WTC11 (cell line): ENCODE measurements at regions not wholly inside any gene's neighbourhood (a gene's known extent, or its start where the extent isn't known, plus 50 kb on each side); places are given as distances from the start of the nearest gene placed in this dataset.

Experiments used
- ATAC-seq: fragments of 200-7000 bp; cut with Tn5 transposase; 2 replicates; pipeline ENCODE4 v1.10.0; 2021; ENCODE audit warnings: mild to moderate bottlenecking, moderate library complexity
- CTCF ChIA-PET: fragments of 300-600 bp; sonication (Branson Sonifier 250); formaldehyde crosslinking; loops from one replicate; lab custom pipeline; 2021; ENCODE audit warnings: antibody characterized with exemption; lab: Charles Lee
- POLR2A ChIA-PET: fragments of 350-600 bp; sonication (Branson Sonifier 250); formaldehyde crosslinking; loops from one replicate; lab custom pipeline; 2021; ENCODE audit warnings: antibody characterized with exemption; lab: Charles Lee
- DNase-seq: peaks from one replicate; pipeline ENCODE4 v3.0.0; 2021; ENCODE audit warnings: low spot score
- H3K27ac Mint-ChIP-seq: 2 replicates; pipeline ENCODE4 v1.8.0; 2021; ENCODE audit warnings: mixed read lengths
- H3K27me3 Mint-ChIP-seq: 2 replicates; pipeline ENCODE4 v1.8.0; 2021; ENCODE audit warnings: low read depth, mild to moderate bottlenecking, moderate library complexity, mixed read lengths
- H3K36me3 Mint-ChIP-seq: 2 replicates; pipeline ENCODE4 v1.8.0; 2021; ENCODE audit warnings: mixed read lengths
- H3K4me1 Mint-ChIP-seq: 2 replicates; pipeline ENCODE4 v1.8.0; 2022; ENCODE audit warnings: mixed read lengths
- H3K4me3 Mint-ChIP-seq: 2 replicates; pipeline ENCODE4 v1.8.0; 2021; ENCODE audit warnings: mild to moderate bottlenecking, moderate library complexity, mixed read lengths
- H3K9me3 Mint-ChIP-seq: 2 replicates; pipeline ENCODE4 v1.8.0; 2021; ENCODE audit warnings: mixed read lengths
- CBFB ChIP-seq: sonication (generic); formaldehyde crosslinking; IDR thresholded peaks from 2 replicates; pipeline ENCODE4 v1.8.1; 2022; ENCODE audit warnings: mild to moderate bottlenecking, low read depth, missing genetic modification reagents
- CDX4 ChIP-seq: fragments of 250-450 bp; sonication (Bioruptor Pico); IDR thresholded peaks from 2 replicates; pipeline ENCODE4 v1.9.0; 2021; ENCODE audit warnings: moderate library complexity, mild to moderate bottlenecking, inconsistent platforms, borderline replicate concordance
- CTCF ChIP-seq: fragments of 200-600 bp; IDR thresholded peaks from 2 replicates; pipeline ENCODE4 v1.8.0; 2022; ENCODE audit warnings: antibody characterized with exemption
- E2F1 ChIP-seq: sonication (generic); formaldehyde crosslinking; IDR thresholded peaks from 2 replicates; pipeline ENCODE4 v1.8.0; 2022; ENCODE audit warnings: mild to moderate bottlenecking, missing genetic modification reagents
- E2F4 ChIP-seq: sonication (generic); formaldehyde crosslinking; IDR thresholded peaks from 2 replicates; pipeline ENCODE4 v1.8.1; 2022; ENCODE audit warnings: low read depth, mild to moderate bottlenecking, moderate library complexity, missing genetic modification reagents, borderline replicate concordance
- ERG ChIP-seq: fragments of 250-450 bp; sonication (Bioruptor Pico); IDR thresholded peaks from 2 replicates; pipeline ENCODE4 v1.8.0; 2021; ENCODE audit warnings: mild to moderate bottlenecking
- GABPB1 ChIP-seq: sonication (generic); formaldehyde crosslinking; IDR thresholded peaks from 2 replicates; pipeline ENCODE4 v1.8.1; 2023; ENCODE audit warnings: mild to moderate bottlenecking, missing genetic modification reagents
- GTF2I ChIP-seq: fragments of 250-450 bp; sonication (Bioruptor Pico); conservative IDR thresholded peaks from 2 replicates; pipeline ENCODE4 v1.4.0; 2021; ENCODE audit warnings: mild to moderate bottlenecking
- IRF1 ChIP-seq: sonication (generic); formaldehyde crosslinking; IDR thresholded peaks from 2 replicates; pipeline ENCODE4 v1.8.0; 2023; ENCODE audit warnings: missing genetic modification reagents
- IRF2 ChIP-seq: sonication (generic); formaldehyde crosslinking; IDR thresholded peaks from 2 replicates; pipeline ENCODE4 v1.8.0; 2022; ENCODE audit warnings: low read depth, missing genetic modification reagents, borderline replicate concordance
- JAZF1 ChIP-seq: fragments of 250-450 bp; sonication (Bioruptor Pico); IDR thresholded peaks from 2 replicates; pipeline ENCODE4 v1.9.0; 2021; ENCODE audit warnings: moderate library complexity, mild to moderate bottlenecking, inconsistent platforms
- NR3C1 ChIP-seq: sonication (generic); formaldehyde crosslinking; conservative IDR thresholded peaks from 2 replicates; pipeline ENCODE4 v1.8.1; 2023; ENCODE audit warnings: low read depth, mild to moderate bottlenecking, missing genetic modification reagents
- PREB ChIP-seq: sonication (generic); formaldehyde crosslinking; IDR thresholded peaks from 2 replicates; pipeline ENCODE4 v1.8.1; 2022; ENCODE audit warnings: mild to moderate bottlenecking, missing genetic modification reagents, moderate library complexity, borderline replicate concordance
- PRRX2 ChIP-seq: fragments of 250-450 bp; sonication (Bioruptor Pico); IDR thresholded peaks from 2 replicates; pipeline ENCODE4 v1.8.0; 2021; ENCODE audit warnings: mild to moderate bottlenecking
- SP1 ChIP-seq: sonication (generic); formaldehyde crosslinking; conservative IDR thresholded peaks from 2 replicates; pipeline ENCODE4 v1.8.1; 2022; ENCODE audit warnings: missing genetic modification reagents
- STAT6 ChIP-seq: sonication (generic); formaldehyde crosslinking; conservative IDR thresholded peaks from 2 replicates; pipeline ENCODE4 v1.8.1; 2023; ENCODE audit warnings: mild to moderate bottlenecking, low read depth, missing genetic modification reagents, moderate library complexity
- ZNF121 ChIP-seq: sonication (generic); formaldehyde crosslinking; IDR thresholded peaks from 2 replicates; pipeline ENCODE4 v1.8.0; 2023; ENCODE audit warnings: missing genetic modification reagents
- ZNF219 ChIP-seq: sonication (generic); formaldehyde crosslinking; IDR thresholded peaks from 2 replicates; pipeline ENCODE4 v1.8.0; 2023; ENCODE audit warnings: missing genetic modification reagents, mild to moderate bottlenecking, borderline replicate concordance
- ZNF263 ChIP-seq: sonication (generic); formaldehyde crosslinking; IDR thresholded peaks from 2 replicates; pipeline ENCODE4 v1.8.1; 2022; ENCODE audit warnings: low read depth, mild to moderate bottlenecking, moderate library complexity, missing genetic modification reagents
- ZNF396 ChIP-seq: fragments of 250-450 bp; sonication (Bioruptor Pico); IDR thresholded peaks from 2 replicates; pipeline ENCODE4 v1.8.0; 2021; ENCODE audit warnings: mild to moderate bottlenecking, moderate library complexity, borderline replicate concordance
- ZNF512 ChIP-seq: sonication (generic); formaldehyde crosslinking; IDR thresholded peaks from 2 replicates; pipeline ENCODE4 v1.8.1; 2022; ENCODE audit warnings: missing genetic modification reagents, borderline replicate concordance

GRCh38 chr10:131456411-131456810, 144.9 kb upstream of the TCERG1L start:
- Mint-ChIP-seq H3K9me3 (peaks cover 73% of the 10 kb centered on the region), H3K27me3 (peaks cover 6% of the 10 kb centered on the region)
- CTCF ChIA-PET: no interaction called here

GRCh38 chr10:131461093-131461492, 149.6 kb upstream of the TCERG1L start:
- Mint-ChIP-seq H3K27ac (no peak overlapping the region), H3K4me3 (no peak overlapping the region), H3K36me3 (peaks cover 65% of the 10 kb centered on the region), H3K27me3 (peaks cover 3% of the 10 kb centered on the region), H3K4me1 (no peaks in the 10 kb centered on the region), H3K9me3 (peaks cover 86% of the 10 kb centered on the region)
- ATAC-seq (no peak), DNase-seq (no peak)
- POLR2A ChIA-PET: no interaction called here
- CTCF ChIA-PET: no interaction called here
- no peak for TF ChIP-seq PREB
- no peak for TF ChIP-seq ZNF263 (CRISPR knock-in tag)
- TF ChIP-seq JAZF1: no peak
- no peak for TF ChIP-seq ZNF219
- TF ChIP-seq ZNF512 (CRISPR knock-in tag): no peak
- no peak for TF ChIP-seq CTCF
- TF ChIP-seq ERG: no peak
- TF ChIP-seq STAT6 (CRISPR knock-in tag): no peak
- no peak for TF ChIP-seq E2F1 (CRISPR knock-in tag)
- no peak for TF ChIP-seq IRF1 (CRISPR knock-in tag)
- no peak for TF ChIP-seq IRF2 (CRISPR knock-in tag)
- TF ChIP-seq SP1 (CRISPR knock-in tag): no peak
- TF ChIP-seq PRRX2 (CRISPR knock-in tag): no peak
- no peak for TF ChIP-seq ZNF396
- TF ChIP-seq ZNF121 (CRISPR knock-in tag): no peak
- no peak for TF ChIP-seq GTF2I
- TF ChIP-seq CBFB (CRISPR knock-in tag): no peak
- no peak for TF ChIP-seq GABPB1 (CRISPR knock-in tag)

More at GRCh38 chr10:131456411-131456810, 144.9 kb upstream of the TCERG1L start:
- Mint-ChIP-seq H3K36me3 (peaks cover 54% of the 10 kb centered on the region), H3K4me1 (0 out of 2 replicates have a peak, but pooled peaks cover 10% of the 10 kb centered on the region), H3K4me3 (no peak overlapping the region), H3K27ac (no peak overlapping the region)
- TF ChIP-seq E2F4 (no peak), CDX4 (CRISPR knock-in tag) (no peak), NR3C1 (CRISPR knock-in tag) (no peak)
- POLR2A ChIA-PET: no interaction called here
- DNase-seq: no peak
- ATAC-seq: no peak
